HG03139 (cell line): ENCODE measurements at regions not wholly inside any gene's neighbourhood (a gene's known extent, or its start where the extent isn't known, plus 50 kb on each side); places are given as distances from the start of the nearest gene placed in this dataset.

Experiments used
- ATAC-seq: cut with Tn5 transposase; IDR thresholded peaks from one replicate; pipeline ENCODE4 v1.9.1; 2021; ENCODE audit not compliant: unreplicated experiment

DNA sequence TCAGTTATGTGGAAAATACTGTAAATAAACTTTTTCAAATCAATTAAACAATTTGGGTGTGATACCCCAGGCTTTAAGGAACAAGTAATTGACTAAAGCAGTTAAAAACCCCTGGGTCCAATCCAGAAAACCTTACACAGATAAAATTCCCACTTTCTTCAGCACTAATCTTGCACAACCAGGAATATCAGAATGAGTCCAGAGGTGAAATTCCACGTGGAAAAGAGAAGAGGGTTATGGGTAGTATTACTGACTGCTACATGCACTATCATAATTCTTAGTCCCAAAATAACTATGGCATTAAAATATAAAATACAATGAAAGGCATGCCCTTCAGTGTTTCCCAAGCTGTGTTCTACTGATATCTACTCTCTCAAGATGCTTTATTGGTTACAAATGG, 135.7 kb upstream of the STEAP4 start:
- ATAC-seq = no peak

DNA sequence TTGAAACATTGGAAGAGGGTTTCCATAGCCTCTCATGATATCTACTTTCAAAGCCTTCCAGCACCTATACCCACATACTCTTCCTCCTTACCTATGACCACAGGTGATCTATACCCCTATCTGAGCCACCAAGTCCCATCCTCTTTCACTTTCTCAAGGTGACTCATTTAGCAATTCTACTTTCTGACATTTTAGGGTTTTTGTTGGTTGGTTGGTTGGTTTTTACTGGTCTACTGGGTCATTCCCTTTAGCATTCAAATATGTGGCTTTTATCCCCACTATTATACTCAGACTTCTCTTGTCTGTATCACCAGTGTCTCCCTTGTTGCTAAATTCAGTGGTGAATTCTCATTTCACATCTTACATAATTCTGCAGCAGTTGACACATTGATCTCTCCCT, 130.4 kb upstream of the STEAP4 start:
- ATAC-seq = no peak

DNA sequence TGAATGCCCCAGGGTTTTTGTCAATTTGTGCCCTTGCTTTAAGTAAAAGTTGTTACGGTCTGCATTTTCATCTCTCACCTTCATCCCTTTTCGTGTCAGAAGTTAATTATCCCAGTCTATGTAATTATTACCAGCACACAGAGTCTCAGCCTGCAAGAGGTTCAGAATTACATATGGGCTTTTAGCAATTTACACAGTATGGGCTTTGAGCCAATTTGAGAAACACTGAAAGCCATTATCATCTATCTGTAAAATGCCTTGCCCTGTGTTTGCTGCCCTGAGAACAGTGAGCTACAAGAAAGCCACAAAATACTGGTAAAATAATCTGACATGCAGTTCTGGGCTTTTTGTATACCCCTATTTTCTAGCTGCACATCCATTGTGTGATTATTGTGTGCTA, 125.6 kb upstream of the STEAP4 start:
- no peak for ATAC-seq

- ATAC-seq = no peak
These were observed 125.2 kb upstream of the STEAP4 start for GRCh38 chr7:88431882-88432281.

- ATAC-seq = no peak
These were observed 122.7 kb upstream of the STEAP4 start for GRCh38 chr7:88429382-88429781.

DNA sequence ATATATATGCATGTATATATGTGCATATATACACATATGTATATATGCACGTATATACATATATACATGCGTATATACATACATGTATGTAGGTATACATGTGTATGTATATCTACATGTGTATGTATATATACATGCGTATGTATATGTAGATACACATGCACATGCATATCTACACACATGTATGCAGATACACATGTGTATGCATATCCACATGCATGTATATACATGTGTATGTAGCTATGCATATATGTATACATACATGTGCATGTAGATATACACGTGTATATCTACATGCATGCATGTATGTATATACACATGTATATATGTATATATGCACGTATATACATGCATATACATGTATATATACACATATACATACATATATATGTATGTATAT, 95.8 kb upstream of the STEAP4 start:
- no peak for ATAC-seq

GRCh38 chr7:88401009-88401623, 94.4 kb upstream of the STEAP4 start:
- no peak for ATAC-seq

DNA sequence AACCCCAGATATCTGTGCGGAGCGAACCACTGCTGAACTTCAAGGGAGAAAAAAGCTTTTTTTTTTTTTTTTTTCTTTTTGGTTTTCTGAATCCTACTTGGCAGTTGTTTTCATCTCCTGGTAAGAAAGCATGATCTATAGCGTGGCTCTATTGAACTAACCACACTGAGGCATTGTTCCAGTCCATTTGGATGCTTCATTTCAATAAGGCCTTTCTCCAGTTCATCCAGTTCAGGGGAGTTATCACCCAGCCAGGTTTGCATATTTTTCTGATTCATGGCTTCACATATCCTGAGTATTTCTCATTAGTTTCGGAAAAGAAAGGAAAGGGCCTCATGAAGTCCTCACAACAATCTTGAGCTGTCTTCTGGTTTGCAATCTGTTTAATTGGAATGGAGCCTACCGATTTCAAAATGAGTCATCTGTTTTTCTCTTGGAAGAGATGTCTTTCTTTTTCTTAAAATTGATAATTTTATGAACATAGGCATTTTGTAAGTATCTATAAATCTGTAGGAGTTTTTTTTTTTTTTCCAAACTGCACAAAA, 93.1 kb upstream of the STEAP4 start:
- ATAC-seq = no peak

GRCh38 chr7:88399036-88399435, 92.3 kb upstream of the STEAP4 start:
- no peak for ATAC-seq

- ATAC-seq = no peak
These were observed 91.8 kb upstream of the STEAP4 start for GRCh38 chr7:88398459-88398858.

- peak; percentile 28 for ATAC-seq
These were observed 90.2 kb upstream of the STEAP4 start for GRCh38 chr7:88396948-88397322.

DNA sequence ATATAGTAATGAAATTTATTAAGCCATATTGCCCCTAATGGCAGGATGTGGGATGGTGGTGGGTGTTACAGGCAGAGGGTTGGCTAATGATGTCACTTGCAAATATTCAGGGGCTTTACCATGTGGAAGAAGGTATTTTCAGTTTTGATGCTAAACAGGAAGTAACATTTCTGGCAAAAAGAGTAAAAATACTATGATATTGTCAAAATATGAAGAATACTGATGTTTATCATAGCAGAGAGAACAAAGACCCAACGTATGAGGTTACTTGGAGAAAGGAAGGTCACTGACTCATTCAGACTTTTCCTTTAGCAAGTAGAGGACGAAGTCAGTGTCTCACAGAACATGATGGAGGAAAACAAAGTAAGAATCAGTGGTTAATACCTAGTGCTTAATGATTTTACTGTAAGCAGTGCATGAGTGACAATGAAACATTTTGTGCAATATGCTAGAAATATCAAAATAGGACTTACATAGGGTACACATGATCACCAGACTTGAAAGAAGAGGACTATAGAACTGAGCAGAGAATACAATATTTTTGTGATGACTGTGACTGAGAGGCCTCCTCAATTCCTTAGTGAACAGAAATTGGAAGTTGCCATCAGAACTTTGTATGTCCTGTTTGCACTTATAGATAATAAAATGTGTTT, 89.7 kb upstream of the STEAP4 start:
- ATAC-seq = peak; percentile 70

GRCh38 chr7:88395715-88396114, 89.0 kb upstream of the STEAP4 start:
- ATAC-seq = no peak

DNA sequence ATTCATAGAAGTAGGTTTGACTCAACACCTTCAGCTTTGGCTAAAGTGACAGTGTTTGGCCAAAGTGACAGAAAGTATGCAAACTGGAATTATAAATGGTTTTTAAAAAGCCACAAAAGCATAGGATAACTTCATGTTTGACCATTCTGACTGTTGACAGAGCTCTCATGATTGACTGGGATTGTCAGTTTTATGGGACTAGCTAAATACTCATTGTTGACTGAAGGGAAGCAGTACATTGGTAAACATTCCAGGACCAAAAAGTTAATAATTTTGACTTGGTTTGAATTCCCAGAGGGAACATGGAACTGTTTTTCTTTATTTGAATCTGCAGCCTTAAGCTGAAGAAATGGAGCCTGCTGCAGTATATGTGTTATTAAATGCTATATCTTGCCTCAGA, 84.6 kb upstream of the STEAP4 start:
- ATAC-seq = no peak

GRCh38 chr7:88387368-88387767, 80.7 kb upstream of the STEAP4 start:
- ATAC-seq = no peak

- ATAC-seq = no peak
These were observed 80.0 kb upstream of the STEAP4 start for GRCh38 chr7:88386665-88387156.

- ATAC-seq = no peak
These were observed 70.7 kb upstream of the STEAP4 start for GRCh38 chr7:88377434-88377833.

DNA sequence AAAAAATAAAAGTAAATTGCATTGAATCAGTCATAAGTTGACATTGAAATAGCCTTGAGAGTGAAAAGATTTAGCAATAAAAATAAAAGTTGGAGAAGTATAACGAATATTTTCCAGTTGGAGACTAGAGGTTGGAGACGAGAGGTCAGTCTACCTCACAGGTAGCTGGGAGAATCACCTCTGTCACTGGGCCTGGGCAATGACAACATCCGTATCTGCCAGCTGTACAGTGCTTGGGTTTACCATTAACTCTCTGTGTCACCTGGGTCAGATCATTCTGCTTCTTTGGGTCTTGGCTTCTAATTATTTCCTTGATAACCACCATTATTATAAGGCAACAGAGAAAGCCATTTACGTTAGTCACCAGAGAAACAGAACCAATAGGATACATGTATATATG, 62.0 kb upstream of the STEAP4 start:
- no peak for ATAC-seq

- no peak for ATAC-seq
These were observed 60.2 kb upstream of the STEAP4 start for GRCh38 chr7:88366845-88367244.

- no peak for ATAC-seq
These were observed 57.2 kb upstream of the STEAP4 start for GRCh38 chr7:88363869-88364268.

DNA sequence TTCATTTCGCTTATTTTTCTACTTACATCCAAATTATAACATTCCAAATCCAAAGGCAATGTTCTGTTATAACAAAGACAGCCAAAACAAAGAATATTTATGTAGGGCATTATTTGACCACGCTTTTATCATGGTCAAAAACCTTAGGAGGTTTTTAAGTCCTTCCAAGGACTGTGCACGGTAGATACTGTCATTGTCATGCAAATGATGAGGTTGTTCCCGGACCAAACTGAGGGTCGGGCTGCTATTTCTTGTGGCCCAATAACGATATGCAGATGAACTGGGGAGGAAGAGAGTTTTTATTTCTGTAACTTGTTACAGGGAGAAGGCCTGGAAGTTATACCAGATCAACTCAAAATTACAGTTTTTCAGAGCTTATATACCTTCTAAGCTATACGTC, 56.6 kb upstream of the STEAP4 start:
- no peak for ATAC-seq

- ATAC-seq = no peak
These were observed 54.7 kb upstream of the STEAP4 start for GRCh38 chr7:88361357-88361756.

- no peak for ATAC-seq
These were observed 52.2 kb upstream of the STEAP4 start for GRCh38 chr7:88358881-88359280.
